HG03558 (cell line): ENCODE measurements at regions not wholly inside any gene's neighbourhood (a gene's known extent, or its start where the extent isn't known, plus 50 kb on each side); places are given as distances from the start of the nearest gene placed in this dataset.
"Not testable (repeated sequence)": the region's sequence is repeated elsewhere in the genome, so short reads cannot be mapped to it uniquely, and the experiment has no call there.

Source experiments
- ATAC-seq: cut with Tn5 transposase; IDR thresholded peaks from one replicate; pipeline ENCODE4 v1.9.1; 2021; ENCODE audit warnings: moderate number of reproducible peaks; ENCODE audit not compliant: unreplicated experiment; ENCODE audit errors: extremely low read depth

DNA sequence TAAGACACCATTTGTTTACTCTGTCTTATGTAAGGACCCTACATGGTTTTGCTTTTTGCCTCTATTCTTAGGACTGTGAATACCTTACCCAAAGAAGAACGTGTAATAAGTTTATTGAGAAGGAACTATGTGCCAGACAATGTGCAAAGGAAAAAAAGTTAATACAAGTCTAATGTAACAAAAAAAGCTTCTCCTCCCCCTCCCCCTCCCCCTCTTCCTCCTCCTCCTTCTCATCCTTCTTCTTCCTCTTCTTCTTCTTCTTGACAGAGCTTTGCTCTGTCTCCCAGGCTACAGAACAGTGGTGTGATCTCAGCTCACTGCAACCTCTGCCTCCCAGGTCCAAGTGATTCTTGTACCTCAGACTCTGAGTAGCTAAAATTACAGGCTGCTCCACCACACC, 50.9 kb upstream of the MITF start:
- ATAC-seq: no peak

DNA sequence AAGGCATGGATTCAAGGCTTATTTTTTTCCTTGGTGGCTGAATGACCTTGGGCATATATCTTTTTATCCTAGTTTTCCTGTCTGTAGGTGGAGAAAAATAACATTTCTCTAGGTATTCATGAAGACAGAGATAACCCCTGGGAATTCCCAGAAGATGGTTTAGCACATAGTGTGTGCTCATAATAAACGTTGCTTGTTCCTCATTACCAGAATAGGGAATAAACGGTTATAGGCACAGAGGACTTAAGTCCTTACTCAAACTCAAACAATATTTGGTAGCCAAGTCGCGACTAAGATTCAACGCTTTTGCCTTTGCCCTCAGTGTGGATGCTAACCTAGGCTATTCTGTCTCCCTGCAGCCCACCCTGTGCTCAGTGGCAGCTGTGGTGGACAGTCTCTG, 51.6 kb upstream of the MITF start:
- ATAC-seq: no peak

DNA sequence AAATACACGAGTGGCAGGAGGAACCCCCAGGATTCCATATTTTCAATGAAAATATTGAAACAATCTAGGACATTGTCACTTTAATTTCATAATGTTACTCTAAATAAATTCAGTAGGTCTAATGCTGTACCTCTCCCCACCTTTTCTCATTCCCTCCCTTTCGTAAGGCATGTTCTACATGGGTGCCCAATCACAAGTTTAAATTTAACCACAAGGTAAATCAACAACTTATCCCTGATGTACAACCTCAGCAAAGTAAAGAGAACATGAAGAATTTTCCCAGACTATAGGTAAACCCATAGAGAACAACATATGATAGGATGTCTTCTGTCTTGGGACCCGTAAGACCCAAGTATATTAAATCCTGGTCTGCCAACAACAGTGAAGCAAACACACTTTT, 53.2 kb upstream of the MITF start:
- ATAC-seq: no peak

DNA sequence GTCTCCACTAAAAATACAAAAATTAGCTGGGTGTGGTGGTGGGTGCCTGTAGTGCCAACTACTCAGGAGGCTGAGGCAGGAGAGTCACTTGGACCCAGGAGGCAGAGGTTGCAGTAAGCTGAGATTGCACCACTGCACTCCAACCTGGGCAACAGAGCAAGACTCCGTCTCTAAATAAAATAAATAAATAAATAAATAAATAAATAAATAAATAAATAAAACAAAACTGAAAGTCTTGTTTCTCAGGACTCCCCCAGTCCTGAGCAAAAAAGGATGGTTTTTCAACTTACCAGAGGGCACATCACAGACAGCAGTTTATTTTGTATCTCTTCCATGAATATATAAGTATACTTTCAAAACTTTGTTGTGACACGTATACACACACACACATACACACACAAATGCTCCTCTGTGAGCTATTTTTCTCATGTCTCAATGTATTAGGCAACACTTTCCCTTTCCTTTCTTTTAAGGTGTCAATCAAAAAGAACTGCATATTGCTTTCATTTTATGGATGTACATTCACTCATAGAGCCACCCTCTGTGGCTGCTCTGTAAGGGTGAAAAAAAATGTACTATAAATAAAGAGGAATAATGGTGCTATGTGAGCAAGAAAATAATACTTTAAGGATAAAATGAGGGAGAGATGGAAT, 54.8 kb upstream of the MITF start:
- ATAC-seq: no peak

DNA sequence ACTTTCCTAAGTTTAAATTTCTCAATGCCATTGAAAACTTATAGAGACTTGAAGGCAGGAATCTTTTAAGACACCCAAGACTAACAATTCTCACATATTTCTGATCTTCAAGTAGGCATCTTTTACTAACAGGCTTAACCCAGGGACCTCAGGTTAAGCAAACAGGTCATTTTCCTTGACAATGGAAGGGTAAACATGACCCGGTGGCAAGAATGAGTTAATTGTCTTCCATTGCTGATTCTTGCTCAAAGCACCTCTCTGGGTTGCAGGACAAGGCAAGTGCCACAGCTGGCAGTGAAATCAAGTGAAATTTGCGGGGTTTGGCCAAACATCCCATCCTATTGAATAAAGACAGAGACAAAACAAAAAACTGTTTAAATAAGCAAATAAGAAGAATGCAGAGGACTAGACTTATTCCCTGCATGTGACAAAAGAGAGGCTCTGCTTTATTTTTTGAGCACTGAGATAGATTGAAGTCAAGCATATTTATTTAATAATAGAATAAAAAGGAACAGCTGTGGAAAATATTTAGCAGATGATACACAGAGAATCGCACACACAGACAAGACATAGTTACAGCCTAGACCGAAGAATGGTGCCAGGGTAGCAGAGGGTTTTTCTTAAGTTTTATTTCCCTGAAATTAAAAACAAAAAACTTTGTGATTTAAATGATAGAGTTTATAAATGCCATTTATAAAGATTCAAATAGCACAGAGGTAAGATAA, 56.0 kb upstream of the MITF start:
- ATAC-seq: no peak

DNA sequence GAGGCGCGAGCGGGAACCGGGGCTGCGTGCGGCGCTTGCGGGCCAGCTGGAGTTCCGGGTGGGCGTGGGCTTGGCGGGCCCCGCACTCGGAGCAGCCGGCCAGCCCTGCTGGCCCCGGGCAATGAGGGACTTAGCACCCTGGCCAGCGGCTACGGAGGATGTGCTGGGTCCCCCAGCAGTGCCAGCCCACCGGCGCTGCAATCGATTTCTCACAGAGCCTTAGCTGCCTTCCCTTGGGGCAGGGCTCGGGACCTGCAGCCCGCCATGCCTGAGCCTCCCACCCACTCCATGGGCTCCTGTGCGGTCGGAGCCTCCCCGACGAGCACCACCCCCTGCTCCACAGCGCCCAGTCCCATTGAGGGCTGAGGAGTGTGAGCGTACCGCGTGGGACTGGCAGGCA, 61.8 kb upstream of the MITF start:
- ATAC-seq: not testable (repeated sequence)

DNA sequence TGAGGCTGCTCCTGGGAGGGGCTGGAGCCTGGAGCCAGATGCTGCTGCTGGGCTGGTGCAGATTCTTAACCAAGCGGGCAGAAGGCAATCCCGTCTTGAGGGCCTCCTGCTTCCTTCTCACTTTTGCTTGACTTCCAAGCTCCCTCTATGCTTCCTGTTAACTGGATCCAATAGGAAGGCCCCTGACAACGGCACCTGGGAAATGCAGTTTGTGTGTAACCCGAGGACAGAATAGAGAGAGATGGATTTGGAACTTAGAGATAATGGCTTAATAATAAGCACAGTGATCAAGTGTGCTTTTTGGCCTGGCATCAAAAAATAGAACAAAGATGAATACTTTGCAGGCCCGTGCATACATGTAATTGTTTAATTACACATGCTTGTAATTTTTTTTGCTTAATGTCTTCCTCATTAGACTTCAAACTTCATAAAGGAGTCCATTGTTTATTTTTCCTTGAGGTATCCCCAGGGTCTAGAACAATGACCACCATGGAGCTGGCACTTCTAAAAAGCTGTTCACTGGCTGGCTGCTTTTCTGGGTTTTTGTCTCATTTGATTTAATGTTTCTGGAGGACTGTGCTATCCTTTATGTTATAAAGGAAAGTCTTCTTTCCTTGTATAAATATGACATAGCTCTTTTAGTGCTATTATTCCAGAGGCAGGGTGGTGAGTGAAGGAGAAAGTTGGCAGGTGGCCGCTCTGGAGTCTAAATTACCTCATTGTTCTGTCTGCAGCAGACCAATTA, 63.3 kb upstream of the MITF start:
- ATAC-seq: no peak

DNA sequence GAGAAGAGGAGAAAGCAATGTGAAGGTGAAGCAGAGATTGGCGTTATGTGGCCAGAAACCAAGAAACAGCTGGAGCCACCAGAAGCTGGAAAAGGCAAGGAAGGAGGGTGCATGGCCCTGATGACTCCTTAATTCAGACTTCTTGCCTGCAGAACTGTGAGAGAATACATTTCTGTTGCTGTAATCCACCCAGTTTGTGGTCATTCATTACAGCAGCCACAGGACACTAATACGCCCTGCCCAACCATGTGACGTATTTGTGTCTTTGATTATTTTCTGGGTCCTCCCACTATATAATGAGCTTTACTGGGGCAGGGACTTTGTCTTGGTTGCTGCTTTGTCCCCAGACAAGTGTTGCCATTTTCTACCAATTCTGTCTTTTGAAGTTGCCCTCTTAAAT, 64.5 kb upstream of the MITF start:
- no peak for ATAC-seq

DNA sequence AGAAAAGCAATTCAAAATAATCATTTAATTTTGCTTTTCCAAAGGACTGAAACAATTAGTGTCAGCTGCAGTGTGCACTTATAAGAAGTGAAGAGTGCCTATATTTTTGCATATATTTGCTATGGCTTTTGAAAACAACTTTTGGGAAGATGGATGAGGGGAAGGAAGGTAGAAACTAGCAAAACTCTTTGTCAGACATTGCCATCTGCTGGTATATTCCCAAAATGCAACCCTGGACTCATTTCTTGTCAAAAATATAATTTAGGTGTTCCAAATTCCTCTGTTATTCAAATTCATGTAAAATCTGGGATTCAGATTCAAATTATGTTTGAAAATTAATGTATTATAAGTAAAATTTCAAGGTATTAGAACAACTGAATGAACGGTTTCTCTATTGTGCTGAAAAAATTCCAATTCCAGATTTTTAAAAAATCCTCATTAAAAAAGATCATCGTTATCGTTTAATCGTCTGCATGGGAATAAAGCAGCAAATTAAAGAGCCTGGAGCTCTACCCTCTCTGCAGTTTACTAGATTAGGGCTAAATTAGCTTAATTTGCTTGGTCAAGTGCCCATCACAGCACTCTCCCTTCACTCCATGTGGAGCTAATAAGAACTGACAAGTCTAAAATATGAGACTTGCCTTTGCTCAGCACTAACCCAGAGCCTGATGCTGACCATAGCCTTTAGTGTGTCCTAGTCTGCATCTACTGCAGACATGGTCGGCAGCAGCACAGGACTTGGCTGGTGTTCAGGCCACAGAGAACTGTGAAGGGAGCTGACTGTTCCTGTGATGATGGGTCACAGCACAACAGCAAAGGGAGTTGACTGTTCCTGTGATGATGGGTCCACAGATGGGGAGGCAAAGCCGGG, 67.9 kb upstream of the MITF start:
- ATAC-seq: no peak

DNA sequence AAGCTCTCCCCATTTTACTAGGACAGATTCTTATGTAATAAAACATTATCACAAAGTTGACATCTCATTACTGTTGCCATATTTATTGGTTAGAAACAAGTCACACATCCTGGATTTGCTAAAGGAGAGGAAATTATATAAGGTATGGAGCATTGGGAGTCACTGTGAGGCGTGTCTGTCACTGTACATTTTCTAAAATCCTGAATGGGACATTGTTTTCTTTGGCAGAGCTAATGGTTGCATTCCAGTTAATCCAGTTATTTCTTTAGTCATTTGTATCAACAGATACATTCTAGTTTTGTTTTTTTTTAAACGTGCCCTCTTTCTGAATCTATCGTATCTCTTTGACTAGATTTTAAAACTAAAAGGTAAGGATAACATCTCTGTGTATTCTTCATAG, 70.2 kb upstream of the MITF start:
- no peak for ATAC-seq

DNA sequence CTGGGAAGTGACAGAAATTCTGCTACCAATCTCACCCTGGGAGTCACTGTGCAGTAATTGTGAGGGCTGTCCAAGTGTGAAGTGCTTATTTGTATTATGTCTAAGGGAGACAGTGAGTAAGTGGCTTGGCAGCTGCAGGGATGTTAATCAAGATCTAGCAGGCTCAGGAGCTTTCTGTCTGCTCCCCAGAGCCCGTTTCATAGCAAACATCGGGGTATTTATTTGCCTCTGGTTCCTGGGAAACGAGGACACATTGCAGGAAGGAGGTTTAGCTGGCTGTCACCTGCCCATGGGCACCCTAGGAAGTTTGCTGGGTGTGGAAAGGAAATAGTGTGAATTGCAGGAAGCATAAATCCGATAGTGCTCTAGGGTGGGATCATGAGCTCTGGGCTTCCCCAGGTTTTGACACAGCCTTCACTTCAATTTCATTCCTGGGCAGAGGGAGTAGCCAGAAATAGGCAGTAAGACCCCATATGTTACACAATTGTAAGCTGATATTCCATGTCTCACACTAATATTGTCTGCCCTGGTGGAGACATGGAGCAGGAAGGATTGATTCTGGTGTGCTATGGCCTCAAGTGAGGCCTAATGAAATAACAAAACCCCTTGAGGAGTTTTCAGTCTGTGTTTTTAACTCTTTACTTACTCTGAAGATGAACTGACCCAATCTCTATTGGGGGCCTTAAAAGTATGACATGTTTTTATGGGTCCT, 74.1 kb upstream of the MITF start:
- no peak for ATAC-seq

DNA sequence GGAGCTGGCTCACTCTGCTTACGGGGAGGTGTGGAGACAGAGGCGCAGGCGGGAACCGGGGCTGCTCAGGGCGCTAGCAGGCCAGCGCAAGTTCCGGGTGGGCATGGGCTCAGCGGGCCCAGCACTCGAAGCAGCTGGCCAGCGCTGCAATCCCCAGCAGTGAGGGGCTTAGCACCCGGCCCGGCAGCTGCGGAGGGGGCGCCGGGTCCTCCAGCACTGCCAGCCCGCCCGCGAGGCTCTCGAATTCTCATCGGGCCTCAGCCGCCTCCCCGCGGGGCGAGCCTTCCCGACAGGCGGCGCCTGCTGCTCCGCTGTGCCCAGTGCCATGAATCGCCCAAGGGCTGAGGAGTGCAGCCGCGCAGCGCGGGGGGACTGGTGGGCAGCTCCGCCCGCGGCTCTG, 78.6 kb upstream of the MITF start:
- no peak for ATAC-seq

DNA sequence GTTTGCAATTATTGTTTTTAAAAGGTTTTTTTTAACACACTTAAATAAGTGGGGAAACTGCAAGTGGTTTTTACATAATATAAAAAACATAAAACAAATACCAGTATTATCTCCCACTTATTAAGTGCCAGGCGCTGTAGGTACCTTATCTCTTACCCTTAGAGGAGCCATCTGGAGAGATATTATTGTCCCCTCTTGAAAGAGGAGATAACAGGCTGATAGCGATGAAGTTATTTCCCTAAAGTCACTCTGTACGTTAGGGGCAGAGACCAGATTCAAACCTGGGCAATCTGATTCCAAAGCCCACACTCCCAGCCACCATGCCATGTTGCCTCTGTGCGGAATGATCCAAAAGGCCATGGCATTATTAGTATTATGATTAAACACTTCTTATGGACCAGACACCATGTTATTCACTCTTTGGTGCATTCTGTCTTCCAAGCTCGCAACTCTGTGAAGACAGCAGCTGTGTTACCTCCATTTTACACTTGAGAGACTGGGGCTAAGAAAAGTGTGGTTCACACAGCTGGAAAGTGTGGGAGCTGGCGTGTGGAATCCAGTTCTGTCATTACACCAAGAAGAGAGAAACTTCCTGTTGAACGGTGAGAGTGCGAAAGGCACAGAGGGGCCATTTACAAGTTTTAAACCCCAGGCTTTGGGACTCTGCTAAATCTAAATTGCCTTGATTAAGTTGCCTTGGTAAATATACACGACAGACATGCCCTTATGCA, 79.9 kb upstream of the MITF start:
- no peak for ATAC-seq

DNA sequence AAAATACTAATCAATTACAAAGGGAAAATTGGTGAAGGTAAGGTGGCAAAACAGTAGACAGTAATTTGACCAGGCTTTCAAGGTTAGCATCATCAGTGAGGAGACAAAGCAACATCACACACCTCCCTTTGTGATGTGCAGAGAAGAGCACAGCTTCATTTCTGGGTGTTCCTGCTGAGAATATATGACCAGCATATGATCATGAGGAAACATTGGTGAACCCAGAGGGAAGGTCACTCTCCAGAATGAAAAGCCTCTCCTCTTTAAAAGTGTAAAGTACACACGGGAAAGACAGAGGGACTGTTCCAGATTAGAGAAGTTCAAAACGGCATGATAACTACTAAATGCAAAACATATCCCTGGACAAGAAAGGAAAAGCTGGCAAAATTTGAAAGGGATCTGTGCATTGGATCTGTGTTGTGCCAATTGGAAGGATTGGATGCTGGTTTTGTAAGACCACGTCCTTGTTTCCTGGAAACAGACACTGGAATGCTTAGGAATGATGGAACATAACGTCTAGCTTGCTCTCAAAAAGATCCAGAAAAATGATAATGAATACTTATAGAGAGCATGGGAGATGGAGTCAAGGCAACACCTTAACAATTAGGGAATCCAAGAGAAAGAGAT, 80.6 kb upstream of the MITF start:
- ATAC-seq: no peak

DNA sequence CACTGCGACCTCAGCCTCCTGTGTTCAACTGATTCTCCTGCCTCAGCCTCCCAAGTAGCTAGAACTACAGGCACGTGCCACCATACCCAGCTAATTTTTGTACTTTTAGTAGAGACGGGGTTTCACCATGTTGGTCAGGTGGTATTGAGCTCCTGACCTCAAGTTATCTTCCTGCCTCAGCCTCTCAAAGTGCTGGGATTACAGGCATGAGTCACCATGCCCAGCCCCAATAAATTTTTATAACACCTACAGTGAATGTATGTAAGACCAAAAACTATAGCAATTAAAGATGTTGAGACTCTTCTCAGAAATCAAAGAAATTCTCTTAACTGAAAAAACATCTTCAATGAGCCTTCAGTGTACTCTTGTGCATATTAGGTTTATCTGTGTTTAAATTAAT, 82.2 kb upstream of the MITF start:
- not testable (repeated sequence) for ATAC-seq

DNA sequence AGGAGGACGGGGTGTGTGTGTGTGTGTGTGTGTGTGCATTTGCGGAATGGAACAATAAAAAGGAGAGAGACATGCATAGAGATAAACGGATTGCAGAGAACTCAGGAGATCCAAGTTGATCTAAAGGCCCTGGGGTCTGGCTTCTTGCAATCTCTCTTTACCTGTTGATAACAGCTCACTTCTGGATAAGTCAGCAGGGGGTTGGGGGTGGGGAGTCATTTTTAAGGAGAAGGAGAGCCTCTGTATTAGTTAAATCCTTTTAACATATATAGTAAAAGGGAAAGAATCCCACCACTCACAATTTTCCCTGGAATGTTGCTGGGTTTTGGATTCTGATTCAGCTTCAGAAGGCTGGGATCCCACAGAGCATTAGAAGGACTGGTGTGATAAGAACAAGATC, 87.5 kb upstream of the MITF start:
- no peak for ATAC-seq

DNA sequence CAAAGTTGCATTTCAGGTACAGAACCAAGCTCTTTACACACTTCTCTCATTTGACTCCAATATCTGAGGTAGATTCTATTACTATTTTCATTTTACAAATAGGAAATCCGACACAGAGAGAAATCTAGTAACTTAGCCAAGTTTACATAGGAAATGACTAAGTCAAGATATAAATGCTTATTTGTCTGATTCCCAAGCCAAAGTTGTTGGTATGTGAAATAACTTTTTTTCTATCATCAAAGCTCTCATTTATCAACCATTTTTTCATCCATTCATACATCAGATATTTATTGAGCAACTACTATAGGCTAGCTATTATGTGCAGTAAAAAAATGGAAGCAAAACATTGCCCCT, 89.2 kb upstream of the MITF start:
- ATAC-seq: no peak

DNA sequence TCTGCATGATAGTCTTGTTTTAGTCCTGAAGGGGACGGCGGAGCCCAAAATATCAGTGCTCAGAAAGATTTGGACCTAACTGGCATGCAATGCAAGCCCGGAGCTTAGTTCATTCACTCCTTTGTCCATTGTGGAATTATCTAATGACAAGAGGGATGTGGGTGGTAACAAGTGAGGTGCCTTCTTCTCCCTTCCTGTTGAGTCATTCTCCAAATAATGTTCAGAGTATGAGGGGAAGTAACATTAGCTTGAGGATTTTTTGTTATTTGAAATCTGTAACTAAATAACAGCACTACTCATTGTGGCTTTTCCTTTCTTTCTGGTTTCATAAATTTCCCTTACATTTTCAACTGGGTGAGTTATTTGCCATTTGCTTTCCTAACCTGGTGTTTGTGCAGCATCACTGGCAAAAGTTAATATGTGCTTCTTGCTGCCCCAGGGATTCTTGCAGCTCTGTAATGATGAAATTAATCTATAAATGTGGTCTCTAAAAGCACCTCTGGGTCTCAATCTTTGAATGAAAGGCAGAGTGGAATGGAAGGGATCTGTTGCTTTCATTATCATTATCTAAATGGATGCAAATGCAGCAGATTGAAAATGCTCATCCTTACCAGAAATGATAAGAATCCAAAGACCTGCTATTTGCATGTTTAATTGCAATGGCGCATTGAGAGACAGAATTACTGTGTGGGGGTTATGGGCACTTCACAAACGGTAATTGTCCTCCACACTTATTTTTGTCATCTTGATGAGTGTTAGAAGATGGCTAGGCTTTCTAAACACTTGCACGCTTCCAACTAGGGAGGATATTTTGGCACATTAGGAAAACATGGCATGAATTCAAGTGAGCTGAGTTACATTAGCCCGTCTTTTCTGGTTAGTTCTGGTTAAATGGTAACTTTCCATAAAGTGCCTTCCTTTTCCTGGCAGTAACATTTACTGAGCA, 89.9 kb upstream of the MITF start:
- ATAC-seq: no peak
